SW 1271 (cell line): ENCODE measurements at regions not wholly inside any gene's neighbourhood (a gene's known extent, or its start where the extent isn't known, plus 50 kb on each side); places are given as distances from the start of the nearest gene placed in this dataset.
"Not testable (repeated sequence)": the region's sequence is repeated elsewhere in the genome, so short reads cannot be mapped to it uniquely, and the experiment has no call there.

Source experiments
- DNase-seq, 2 experiments: peaks; one replicate each; lab custom pipeline; 2025; lab: John Stamatoyannopoulos, UW

GRCh38 chr13:21913010-21913409 is 242.1 kb downstream of the FGF9 start:
- no peak for DNase-seq

GRCh38 chr13:21917086-21918015 is 246.5 kb downstream of the FGF9 start:
- DNase-seq, result no peak

DNA sequence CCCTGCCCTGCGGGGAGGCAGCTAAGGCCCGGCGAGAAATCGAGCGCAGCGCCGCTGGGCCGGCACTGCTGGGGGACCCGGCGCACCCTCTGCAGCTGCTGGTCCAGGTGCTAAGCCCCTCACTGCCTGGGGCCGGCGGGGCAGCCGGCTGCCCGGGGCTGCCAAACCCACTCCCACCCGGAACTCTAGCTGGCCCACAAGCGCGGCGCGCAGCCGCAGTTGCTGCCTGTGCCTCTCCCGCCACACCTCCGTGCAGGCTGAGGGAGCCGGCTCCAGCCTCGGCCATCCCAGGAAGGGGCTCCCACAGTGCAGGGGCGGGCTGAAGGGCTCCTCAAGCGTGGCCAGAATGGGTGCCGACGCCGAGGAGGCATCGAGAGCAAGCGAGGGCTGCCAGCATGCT is 249.9 kb downstream of the FGF9 start:
- DNase-seq, result not testable (repeated sequence)

- DNase-seq, result no peak
Measured at GRCh38 chr13:21924958-21925357, 254.1 kb downstream of the FGF9 start.

DNA sequence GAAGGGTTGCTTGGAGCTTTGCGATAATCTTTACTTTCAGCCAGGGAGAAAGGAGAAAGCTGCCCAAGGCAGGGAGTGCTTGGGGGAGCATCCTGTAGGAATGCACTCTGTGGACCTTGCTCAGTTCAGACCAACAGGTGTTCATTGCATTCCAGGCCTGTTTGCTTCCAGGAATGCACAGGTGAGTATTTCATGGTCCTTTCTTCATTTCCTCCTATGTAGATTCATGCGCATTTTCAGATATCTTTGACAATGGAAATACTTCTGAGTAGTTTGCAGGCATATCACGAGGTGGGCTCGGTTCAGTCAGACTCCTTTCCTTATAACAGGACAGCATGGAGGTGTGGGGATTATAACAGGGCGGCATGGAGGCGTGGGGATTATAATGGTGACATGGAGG is 254.8 kb downstream of the FGF9 start:
- no peak for DNase-seq

GRCh38 chr13:21929400-21929799 is 258.5 kb downstream of the FGF9 start:
- no peak for DNase-seq

DNA sequence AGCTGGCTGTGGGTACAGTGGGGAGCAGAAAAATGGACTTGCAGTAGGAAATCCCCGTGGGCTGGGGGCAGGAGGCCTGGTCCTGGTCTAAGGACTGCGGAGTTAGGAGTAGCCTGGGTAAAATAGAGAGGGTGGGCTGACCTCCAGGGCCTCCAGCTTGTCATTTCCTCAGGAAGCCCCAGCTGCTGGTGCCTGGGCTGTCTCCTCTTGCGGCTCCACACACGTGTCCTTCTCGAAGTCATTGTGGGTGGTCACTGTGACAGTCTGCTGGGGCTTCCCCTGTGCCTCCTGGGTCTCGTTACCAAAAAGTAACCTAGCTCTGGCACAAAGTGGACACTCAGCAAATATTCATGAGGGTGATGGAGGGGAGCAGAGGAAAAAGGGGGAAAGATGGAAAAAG is 259.7 kb downstream of the FGF9 start:
- DNase-seq, result no peak

GRCh38 chr13:21932578-21932977 is 261.7 kb downstream of the FGF9 start:
- no peak for DNase-seq

DNA sequence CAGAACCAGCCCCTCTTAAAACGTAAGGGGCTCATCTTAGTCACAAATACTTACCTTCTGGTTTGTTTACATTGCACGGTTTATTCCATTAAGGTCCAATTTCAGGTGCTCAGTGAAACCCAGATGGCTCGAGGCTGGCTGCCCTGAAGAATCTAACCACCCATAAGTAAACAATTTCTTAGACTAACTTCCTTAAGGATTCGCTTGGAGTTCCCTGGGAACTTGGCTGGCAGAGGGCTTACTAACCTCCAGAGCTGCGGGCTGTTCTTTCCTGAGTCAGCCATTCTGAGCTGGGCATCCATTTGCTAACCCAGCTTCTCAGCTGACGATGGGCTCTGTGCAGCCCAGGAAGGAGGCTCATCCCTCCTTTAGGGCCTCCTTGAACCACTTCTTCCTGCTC is 262.1 kb downstream of the FGF9 start:
- no peak for DNase-seq

GRCh38 chr13:21934284-21934683 is 263.4 kb downstream of the FGF9 start:
- no peak for DNase-seq

DNA sequence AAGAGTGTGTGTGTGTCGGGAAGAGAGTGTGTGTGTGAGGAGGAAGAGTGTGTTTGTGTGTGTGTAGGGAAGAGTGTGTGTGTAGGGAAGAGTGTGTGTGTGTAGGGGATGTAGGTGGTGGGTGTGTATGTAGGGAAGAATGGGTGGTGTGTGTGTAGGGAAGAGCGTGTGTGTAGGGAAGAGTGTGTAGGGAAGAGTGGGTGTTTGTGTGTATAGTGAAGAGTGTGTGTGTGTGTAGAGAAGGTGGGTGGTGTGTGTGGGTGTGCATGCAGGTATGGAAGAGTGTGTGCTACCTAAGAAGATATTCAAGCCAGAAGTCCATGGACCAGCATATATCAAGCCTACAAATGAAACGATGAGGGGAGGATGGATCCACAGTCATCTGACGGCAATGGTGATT is 265.8 kb downstream of the FGF9 start:
- DNase-seq, result no peak

- no peak for DNase-seq
Measured at GRCh38 chr13:21938168-21938567, 267.3 kb downstream of the FGF9 start.

- DNase-seq, result no peak
Measured at GRCh38 chr13:21938636-21939035, 267.8 kb downstream of the FGF9 start.

- no peak for DNase-seq
Measured at GRCh38 chr13:21942061-21942460, 271.2 kb downstream of the FGF9 start.

DNA sequence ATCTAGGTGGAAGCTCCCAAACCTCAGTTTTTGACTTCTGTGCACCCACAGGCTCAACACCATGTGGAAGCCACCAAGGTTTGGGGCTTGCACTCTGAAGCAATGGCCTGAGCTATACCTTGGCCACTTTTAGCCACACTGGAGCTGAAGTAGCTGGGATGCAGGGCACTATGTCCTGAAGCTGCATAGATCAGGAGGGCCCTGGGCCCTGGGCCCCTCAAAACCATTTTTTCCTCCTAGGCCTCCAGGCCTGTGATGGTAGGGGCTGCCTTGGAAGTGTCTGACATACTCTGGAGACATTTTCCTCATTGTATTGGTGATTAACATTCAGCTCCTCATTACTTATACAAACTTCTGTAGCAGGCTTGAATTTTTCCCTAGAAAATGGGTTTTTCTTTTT is 273.7 kb downstream of the FGF9 start:
- no peak for DNase-seq

GRCh38 chr13:21945195-21945594 is 274.3 kb downstream of the FGF9 start:
- DNase-seq, result no peak

DNA sequence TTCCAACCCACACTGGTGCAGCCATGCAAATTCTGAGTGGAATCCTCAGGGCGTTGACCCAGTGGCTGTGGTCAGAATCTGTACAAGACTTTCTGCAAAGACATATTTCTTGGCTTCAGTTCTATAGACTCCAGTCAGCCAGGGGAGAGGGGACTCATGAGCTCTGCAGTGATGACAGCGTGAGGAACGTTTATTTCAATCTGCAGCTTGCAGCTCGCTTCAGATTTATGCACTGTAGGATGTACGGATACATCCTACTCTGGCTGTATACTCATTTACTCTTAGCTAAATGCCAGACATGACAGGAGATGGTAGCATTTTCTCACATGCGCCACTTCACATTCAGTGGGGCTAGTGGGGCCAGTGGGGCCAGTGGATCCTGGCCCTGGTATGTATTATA is 276.1 kb downstream of the FGF9 start:
- DNase-seq, result no peak

DNA sequence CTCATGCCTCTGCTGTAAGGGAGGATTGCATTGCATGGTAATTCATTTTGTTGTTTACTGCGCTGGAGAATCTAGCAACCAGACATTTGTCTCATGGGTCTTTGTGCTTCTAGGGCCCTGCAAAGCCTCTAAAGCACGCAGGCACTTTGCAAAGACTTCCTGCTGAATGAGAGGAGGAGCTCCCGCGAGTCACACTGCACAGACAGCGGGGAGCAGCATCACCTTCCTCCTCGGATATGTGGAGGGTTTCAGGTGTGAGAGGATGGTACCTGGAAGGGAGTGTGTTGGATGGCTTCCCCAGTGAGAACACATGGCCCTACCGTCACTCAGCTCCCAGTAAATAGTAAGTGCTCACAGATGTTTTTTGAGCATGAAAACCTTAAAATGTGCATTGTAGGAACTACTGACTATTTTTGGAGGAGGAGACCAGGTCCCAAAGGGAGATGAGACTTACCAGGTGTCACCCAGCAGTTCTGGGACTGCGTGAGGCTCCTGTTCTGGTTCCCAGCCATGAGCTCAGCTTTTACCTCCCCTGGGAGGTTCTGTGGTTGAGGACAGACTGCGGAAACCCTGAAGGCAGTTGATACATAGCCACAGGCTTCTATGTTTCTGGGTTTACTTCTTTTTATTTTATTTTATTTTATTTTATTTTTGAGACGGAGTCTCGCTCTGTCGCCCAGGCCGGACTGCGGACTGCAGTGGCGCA is 278.0 kb downstream of the FGF9 start:
- no peak for DNase-seq

DNA sequence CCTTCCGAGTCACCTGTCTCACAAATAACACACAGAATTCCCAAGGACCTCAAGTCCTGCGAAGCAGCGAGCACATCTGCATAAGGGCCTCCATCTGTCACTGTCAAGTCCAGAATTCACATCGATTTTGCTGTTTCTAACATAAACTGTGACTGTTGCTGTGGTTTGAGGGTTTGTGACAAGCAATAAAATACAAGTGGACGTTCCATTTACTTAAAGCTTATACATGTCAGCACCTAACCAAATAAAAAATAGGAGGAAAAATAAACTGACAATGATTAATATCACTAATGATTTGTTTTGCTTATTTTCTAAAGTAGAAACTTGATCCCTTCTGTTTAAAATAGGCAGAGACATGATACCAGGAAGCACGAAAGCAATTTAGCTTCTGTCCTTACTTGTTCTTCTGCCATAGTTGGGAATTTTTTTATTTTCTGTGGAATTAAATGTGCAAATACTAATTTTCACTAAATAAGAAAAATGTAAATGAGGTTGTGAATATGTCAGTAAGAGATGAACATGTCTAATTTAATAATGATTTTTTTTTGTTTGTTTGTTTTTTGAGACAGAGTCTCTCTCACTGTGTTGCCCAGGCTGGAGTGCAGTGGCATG is 279.1 kb downstream of the FGF9 start:
- no peak for DNase-seq

- DNase-seq, result no peak
Measured at GRCh38 chr13:21956666-21957065, 285.8 kb downstream of the FGF9 start.

- DNase-seq, result no peak
Measured at GRCh38 chr13:21957833-21958232, 287.0 kb downstream of the FGF9 start.

- no peak for DNase-seq
Measured at GRCh38 chr13:21960108-21960507, 289.2 kb downstream of the FGF9 start.

DNA sequence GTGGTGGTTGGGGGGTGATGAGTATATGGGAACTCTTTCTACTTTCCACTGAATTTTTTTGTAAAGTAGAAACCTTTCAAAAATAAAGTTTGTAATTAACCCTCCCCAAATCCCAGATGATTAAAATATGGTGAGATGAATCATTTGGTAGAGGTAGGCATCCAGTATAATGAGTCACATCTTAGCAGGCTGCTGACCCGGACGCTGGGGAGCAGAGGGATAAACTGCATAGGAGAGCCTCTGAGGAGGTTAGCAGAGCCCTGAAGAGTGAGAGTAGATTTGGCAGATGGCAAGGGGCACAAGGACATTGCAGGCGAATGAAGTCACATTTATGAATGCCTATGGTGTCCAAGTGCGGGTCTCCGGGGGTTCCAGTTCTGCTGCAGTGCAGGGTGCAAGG is 293.8 kb downstream of the FGF9 start:
- DNase-seq, result no peak
